ENCODE measurements at regions not wholly inside any gene's neighbourhood (a gene's known extent, or its start where the extent isn't known, plus 50 kb on each side); places are given as distances from the start of the nearest gene placed in this dataset.
"Not testable (repeated sequence)": the region's sequence is repeated elsewhere in the genome, so short reads cannot be mapped to it uniquely, and the experiment has no call there.

DNA sequence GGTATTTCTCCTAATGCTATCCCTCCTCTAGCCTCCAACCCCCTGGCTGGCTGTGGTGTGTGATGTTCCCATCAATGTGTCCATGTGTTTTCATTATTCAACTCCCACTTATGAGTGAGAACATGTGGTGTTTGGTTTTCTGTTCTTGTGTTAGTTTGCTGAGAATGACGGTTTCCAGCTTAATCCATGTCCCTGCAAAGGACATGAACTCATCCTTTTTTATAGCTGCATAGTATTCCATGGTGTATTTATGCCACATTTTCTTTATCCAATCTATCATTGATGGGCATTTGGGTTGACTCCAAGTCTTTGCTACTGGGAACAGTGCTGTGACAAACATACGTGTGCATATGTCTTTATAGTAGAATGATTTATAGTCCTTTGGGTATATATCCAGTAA, 204.4 kb upstream of the SSTR4 start:
- not testable (repeated sequence) for TF ChIP-seq POLR2A (IDR thresholded peaks at IDR 0.05)
- TF ChIP-seq, protein P1, sequence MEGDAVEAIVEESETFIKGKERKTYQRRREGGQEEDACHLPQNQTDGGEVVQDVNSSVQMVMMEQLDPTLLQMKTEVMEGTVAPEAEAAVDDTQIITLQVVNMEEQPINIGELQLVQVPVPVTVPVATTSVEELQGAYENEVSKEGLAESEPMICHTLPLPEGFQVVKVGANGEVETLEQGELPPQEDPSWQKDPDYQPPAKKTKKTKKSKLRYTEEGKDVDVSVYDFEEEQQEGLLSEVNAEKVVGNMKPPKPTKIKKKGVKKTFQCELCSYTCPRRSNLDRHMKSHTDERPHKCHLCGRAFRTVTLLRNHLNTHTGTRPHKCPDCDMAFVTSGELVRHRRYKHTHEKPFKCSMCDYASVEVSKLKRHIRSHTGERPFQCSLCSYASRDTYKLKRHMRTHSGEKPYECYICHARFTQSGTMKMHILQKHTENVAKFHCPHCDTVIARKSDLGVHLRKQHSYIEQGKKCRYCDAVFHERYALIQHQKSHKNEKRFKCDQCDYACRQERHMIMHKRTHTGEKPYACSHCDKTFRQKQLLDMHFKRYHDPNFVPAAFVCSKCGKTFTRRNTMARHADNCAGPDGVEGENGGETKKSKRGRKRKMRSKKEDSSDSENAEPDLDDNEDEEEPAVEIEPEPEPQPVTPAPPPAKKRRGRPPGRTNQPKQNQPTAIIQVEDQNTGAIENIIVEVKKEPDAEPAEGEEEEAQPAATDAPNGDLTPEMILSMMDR (IDR thresholded peaks at IDR 0.05) = not testable (repeated sequence)
